ENCODE measurements at regions not wholly inside any gene's neighbourhood (a gene's known extent, or its start where the extent isn't known, plus 50 kb on each side); places are given as distances from the start of the nearest gene placed in this dataset.

DNA sequence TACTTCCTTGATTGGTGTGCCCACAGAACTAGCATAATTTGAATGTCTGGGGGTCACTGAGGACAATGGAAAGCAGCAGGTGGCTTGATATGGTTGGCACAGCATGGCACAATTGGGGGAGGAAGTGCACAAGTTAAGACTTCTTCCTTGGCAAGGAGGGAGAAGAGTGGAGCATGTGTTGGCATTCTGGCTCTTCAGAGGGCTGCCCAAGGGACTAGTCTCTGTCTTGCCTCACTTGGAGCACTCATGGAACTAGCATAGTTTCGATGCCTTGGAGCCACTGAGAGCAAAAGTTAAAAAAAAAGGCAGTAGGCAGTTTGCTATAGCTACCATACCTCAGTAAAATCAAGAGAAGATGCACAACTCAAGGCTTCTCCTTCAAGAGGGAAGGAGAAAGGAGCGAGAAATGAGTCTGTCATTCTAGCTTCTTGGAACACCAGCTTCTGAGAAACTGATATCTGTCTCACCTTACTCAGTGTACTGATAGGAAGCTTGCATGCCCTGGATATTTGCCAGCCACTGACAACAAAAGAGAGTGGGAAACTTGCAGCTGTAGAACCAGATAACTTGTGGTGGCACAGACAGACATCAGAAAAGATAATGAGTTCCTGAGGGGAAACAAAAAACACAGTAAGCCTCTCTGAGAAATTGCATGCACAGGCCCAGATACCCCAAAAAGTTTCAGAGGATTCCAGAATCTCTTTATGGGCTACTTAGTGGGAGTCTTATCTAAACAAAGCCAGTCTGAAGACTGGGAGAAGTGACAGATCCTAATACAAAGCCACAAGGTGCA is 207.5 kb upstream of the SAMSN1 start (continued):
- TF ChIP-seq ZNF197 (CRISPR knock-in tag; IDR thresholded peaks at IDR 0.05; ENCODE audit: low read depth): peak; percentile 81; the same call in 1 of the 2 replicates
- TF ChIP-seq KDM5B (IDR thresholded peaks at IDR 0.05; ENCODE audit: insufficient replicate concordance, low read depth, low read length): no peak
- peak; percentile 4 for TF ChIP-seq ZFP36 (IDR thresholded peaks at IDR 0.05; ENCODE audit: low read depth, low read length, partially characterized antibody)
- TF ChIP-seq NFIX (CRISPR knock-in tag; IDR thresholded peaks at IDR 0.05; ENCODE audit: low read depth): peak; percentile 64; the same call in 1 of the 2 replicates
- TF ChIP-seq, protein P1, sequence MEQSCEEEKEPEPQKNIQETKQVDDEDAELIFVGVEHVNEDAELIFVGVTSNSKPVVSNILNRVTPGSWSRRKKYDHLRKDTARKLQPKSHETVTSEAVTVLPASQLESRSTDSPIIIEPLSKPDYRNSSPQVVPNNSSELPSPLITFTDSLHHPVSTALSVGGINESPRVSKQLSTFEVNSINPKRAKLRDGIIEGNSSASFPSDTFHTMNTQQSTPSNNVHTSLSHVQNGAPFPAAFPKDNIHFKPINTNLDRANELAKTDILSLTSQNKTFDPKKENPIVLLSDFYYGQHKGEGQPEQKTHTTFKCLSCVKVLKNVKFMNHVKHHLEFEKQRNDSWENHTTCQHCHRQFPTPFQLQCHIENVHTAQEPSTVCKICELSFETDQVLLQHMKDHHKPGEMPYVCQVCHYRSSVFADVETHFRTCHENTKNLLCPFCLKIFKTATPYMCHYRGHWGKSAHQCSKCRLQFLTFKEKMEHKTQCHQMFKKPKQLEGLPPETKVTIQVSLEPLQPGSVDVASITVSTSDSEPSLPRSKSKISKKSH (CRISPR knock-in tag; IDR thresholded peaks at IDR 0.05): no peak
- no peak for TF ChIP-seq KAT2B (IDR thresholded peaks at IDR 0.05; ENCODE audit: low read depth, low read length)
- TF ChIP-seq, protein P2, sequence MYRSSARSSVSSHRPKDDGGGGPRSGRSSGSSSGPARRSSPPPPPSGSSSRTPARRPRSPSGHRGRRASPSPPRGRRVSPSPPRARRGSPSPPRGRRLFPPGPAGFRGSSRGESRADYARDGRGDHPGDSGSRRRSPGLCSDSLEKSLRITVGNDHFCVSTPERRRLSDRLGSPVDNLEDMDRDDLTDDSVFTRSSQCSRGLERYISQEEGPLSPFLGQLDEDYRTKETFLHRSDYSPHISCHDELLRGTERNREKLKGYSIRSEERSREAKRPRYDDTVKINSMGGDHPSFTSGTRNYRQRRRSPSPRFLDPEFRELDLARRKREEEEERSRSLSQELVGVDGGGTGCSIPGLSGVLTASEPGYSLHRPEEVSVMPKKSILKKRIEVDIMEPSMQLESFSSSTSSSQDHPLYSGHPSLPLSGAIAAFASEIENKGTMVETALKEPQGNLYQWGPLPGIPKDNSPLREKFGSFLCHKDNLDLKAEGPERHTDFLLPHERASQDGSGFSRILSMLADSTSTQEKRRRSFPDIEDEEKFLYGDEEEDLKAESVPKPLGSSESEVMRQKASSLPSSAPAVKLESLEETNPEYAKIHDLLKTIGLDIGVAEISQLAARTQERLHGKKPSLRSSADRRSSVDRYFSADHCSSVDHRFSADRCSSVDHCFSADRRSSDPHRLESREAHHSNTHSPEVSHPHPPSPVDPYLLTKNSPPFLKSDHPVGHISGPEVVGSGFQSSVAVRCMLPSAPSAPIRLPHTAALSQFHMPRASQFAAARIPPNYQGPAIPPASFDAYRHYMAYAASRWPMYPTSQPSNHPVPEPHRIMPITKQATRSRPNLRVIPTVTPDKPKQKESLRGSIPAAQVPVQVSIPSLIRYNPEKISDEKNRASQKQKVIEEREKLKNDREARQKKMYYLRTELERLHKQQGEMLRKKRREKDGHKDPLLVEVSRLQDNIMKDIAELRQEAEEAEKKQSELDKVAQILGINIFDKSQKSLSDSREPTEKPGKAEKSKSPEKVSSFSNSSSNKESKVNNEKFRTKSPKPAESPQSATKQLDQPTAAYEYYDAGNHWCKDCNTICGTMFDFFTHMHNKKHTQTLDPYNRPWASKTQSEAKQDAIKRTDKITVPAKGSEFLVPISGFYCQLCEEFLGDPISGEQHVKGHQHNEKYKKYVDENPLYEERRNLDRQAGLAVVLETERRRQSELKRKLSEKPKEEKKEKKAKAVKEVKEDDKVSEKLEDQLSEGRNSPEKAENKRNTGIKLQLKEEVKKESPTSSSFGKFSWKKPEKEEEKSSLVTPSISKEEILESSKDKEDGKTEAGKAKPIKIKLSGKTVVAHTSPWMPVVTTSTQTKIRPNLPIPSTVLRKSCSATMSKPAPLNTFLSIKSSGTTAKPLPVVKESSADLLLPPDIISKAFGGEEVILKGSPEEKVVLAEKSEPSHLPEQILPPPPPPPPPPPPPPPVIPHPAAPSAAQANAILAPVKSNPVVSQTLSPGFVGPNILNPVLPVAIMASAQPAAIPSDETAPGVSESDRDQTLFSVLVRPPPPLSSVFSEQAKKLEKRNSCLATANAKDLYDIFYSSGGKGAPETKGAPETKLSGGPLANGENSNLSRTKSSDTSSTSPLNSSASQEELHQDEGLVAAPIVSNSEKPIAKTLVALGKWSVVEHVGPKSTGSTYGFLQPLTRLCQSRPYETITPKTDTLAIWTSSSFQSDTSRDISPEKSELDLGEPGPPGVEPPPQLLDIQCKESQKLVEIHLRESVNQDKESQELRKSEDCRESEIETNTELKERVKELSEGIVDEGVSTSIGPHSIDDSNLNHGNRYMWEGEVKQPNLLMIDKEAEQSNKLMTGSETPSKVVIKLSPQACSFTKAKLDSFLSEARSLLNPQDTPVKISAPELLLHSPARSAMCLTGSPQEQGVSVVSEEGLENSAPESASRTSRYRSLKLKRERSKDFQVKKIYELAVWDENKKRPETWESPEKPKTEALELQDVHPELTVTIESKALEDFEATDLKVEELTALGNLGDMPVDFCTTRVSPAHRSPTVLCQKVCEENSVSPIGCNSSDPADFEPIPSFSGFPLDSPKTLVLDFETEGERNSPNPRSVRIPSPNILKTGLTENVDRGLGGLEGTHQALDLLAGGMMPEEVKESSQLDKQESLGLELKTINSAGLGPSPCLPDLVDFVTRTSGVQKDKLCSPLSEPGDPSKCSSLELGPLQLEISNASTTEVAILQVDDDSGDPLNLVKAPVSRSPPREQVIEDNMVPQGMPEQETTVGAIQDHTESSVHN (IDR thresholded peaks at IDR 0.05; ENCODE audit: borderline replicate concordance in 1 of 2, low read depth in 1 of 2): peak in 1 of 2 experiments; percentile 76; a peak in 2 of 4 replicates
- TF ChIP-seq, protein P3, sequence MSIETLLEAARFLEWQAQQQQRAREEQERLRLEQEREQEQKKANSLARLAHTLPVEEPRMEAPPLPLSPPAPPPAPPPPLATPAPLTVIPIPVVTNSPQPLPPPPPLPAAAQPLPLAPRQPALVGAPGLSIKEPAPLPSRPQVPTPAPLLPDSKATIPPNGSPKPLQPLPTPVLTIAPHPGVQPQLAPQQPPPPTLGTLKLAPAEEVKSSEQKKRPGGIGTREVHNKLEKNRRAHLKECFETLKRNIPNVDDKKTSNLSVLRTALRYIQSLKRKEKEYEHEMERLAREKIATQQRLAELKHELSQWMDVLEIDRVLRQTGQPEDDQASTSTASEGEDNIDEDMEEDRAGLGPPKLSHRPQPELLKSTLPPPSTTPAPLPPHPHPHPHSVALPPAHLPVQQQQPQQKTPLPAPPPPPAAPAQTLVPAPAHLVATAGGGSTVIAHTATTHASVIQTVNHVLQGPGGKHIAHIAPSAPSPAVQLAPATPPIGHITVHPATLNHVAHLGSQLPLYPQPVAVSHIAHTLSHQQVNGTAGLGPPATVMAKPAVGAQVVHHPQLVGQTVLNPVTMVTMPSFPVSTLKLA (conservative IDR thresholded peaks at IDR 0.05): peak; percentile 63 to 84
- TF ChIP-seq SAP30 (IDR thresholded peaks at IDR 0.05; ENCODE audit: borderline replicate concordance, insufficient read depth, low read depth, low read length, poor library complexity, severe bottlenecking): no peak
- TF ChIP-seq HIVEP1 (CRISPR knock-in tag; IDR thresholded peaks at IDR 0.05): no peak
- TF ChIP-seq TAF15 (IDR thresholded peaks at IDR 0.05; ENCODE audit: low read depth, low read length): no peak
- TF ChIP-seq SP1 (CRISPR knock-in tag; IDR thresholded peaks at IDR 0.05): no peak; the same call in 1 of the 2 replicates
- TF ChIP-seq MAZ (CRISPR knock-in tag; conservative IDR thresholded peaks at IDR 0.05 in 1 of 2, IDR thresholded peaks at IDR 0.05 in 1 of 2): peak in 1 of 2 experiments; percentile 40; a peak in 2 of 4 replicates
- peak; percentile 88 for TF ChIP-seq PYGO2 (tag; IDR thresholded peaks at IDR 0.05)

Data from K562 (cell line).